GM21447 (cell line): ENCODE measurements at regions not wholly inside any gene's neighbourhood (a gene's known extent, or its start where the extent isn't known, plus 50 kb on each side); places are given as distances from the start of the nearest gene placed in this dataset.
"Not testable (repeated sequence)": the region's sequence is repeated elsewhere in the genome, so short reads cannot be mapped to it uniquely, and the experiment has no call there.

Source experiments
- ATAC-seq: cut with Tn5 transposase; IDR thresholded peaks from one replicate; pipeline ENCODE4 v1.9.1; 2021; ENCODE audit not compliant: unreplicated experiment

DNA sequence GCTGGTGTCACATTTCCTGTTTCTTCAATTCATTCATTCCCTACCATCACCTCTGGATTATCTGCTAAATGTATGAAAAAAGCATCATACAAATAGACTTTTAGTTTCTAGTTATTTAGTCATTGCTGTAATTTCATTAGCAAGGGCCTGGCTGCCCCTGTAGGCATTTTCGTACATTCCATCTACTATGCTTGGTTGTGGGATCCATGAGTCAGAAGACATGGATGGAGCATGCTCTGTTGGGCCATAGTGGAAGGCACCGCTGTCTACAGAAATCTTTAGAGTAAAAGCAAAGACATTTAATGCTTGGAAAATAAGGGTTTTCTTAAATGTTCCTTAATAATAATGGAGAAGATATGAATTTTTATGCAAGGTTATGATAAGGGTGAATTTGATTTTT, 324.8 kb upstream of the MEIS1 start:
- no peak for ATAC-seq

DNA sequence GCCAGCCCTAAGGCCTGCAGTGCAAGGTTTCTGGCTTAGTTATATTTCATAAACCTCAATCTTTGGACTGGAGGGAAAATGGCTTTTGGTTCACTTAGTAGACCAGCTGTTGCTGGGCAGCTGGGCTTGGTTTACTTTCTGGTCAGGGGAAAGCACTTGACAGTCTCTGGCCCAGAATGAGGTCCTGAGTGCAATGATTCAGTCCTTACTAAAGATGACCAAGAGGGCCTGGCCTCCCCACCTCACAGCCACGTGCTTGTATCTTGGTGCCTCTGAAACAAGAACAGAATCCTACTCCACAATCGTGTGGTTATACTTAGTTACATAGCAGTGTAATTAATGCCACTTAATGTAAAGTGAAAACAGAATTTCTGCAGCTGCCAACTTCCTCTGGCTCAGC, 325.5 kb upstream of the MEIS1 start:
- ATAC-seq, result no peak

DNA sequence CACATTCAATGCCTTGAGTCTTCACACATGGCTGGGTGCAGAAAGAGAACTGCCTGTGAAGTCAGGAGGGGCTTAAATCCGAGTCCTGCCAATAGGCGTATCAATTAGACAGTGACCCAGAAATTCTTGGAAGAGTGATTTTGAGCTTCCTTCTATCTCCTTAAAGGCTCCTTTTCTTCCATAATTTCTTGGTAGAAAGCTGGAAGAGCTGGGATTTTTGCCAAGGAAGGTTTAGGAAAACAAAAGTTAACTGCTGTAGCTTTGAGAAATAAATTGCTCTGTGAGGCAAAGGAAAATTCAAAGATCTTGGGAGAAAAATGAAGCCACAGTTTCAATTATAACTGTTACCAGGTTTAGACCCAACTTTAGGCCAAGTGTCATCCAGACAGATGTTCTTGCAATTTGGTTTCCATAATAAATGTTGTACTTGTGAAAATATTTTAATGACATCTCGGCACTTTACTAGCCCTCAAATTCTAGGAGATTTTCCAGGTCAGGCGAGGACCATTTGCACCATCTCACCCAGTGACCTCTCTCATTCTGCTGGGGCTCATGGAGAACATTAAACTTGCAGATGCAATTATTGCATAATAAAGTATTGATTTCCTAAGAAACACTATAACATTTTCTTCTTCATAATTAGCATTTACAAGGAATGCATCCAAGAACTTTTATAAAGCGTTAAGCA, 329.7 kb upstream of the MEIS1 start:
- ATAC-seq, result no peak

DNA sequence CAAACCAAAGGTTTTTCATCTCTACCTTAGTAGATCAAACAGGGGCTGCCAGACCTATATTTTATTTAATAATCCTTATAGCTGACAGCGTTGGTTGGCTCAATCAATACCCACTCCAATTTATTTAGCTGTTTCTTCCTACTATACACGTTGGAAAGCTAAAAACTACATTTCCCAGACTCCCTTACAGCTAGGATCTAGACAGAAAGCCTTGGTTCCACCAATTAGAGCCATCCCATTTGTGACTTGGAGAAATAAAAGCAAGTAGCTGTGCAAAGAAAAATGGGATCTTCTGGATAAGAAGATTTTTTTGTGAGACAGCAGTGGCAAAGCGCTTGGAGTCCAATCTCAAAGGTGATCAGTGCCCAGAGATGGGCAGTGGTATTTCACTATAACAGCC, 331.3 kb upstream of the MEIS1 start:
- ATAC-seq, result no peak

DNA sequence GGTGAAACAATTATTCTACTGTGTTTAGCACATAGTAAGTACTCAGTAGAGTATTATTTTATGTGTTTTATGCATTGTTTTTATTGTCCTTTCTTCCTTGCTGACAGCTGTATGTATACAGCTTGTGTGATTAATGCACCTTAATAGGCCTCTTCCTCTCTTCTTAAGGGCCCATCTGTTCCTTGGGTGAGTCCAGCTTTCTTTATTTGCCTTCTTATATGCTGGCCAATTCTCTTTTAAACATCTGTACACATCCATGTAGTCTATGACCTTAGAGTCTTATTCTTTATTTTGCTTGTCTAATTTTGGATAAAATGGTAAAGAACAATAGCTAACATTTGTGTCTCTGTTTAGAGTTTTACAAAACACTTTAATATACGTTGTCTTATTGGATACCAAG, 333.7 kb upstream of the MEIS1 start:
- no peak for ATAC-seq

DNA sequence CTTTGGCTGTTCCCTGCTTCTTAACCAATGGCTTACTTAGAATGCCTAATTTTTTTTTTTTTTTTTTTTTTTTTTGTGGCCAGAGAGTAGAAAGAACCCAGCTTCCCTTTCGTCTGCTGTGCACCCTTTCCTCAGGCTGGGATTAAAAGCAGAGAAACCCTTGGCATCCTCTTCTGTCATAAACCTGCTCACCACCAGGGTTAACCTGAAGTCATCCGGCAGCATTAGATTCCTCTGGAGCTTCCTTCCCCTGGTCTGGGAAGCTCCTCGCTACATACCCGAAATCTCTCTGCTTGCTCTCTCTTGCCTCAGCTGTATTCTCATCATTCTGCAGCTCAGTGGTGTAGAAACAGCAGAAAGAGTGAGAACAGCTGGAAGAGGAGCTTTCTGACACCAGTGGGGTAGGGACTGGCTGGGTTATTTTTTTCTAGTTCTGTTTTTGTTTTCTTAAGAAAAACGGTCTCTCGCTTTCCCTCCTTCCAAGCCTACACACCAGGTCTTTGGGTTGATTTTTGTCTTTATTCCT, 339.0 kb upstream of the MEIS1 start:
- no peak for ATAC-seq

DNA sequence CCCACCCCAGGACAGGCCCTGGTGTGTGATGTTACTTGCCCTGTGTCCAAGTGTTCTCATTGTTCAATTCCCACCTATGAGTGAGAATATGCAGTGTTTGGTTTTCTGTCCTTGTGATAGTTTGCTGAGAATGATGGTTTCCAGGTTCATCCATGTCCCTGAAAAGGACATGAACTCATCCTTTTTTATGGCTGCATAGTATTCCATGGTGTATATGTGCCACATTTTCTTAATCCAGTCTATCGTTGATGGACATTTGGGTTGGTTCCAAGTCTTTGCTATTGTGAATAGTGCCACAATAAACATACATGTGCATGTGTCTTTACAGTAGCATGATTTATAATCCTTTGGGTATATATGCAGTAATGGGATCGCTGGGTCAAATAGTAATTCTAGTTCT, 340.2 kb upstream of the MEIS1 start:
- not testable (repeated sequence) for ATAC-seq

DNA sequence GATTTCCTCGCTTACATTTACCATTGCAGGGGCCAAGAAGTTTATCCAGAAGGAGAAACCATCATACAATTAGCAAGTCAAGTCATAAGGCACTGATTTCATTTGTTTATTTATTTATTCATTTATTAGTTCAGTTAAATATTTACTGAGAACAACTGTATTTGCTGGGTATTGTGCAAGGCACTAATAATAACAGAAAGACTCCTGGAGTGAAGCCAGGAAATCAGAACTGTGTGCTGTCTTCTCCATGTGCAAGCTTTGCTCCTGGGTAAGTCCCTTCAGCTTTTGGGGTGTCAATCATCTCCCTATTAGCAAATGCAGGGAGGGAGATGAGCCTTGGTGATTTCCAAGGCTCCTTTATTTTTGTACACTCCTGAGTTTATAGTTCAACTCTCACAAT, 341.6 kb upstream of the MEIS1 start:
- no peak for ATAC-seq

DNA sequence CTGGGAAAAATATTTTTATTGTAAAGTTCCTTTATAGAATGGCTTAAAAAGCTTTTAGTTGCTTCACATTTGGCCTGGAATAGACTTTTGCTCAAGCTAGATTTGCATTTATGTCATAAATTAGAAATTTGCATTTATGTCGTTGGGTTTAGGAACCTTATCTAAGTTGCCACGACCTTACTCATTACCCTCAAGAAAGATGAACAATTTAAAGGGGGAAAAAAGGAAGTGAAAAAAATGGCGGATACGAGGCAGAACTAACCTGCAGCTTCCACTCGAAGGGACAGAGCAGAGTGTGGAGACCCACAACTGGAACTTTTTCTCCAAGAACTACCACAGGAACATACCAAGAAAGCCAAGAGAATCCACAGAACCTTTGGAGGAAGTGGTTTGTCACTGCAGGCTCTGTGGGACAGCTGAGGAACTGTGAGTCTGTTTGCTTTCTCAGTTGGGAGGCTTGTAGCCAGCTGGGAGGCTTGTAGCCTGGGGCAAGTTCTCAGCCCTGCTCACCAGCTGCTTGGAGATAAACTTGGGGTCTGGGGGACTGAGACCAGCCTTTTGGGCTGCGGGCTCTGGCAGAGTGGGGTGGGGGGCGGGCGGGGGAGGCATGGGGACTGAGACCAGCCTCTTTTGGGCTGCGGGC, 349.9 kb upstream of the MEIS1 start:
- no peak for ATAC-seq

DNA sequence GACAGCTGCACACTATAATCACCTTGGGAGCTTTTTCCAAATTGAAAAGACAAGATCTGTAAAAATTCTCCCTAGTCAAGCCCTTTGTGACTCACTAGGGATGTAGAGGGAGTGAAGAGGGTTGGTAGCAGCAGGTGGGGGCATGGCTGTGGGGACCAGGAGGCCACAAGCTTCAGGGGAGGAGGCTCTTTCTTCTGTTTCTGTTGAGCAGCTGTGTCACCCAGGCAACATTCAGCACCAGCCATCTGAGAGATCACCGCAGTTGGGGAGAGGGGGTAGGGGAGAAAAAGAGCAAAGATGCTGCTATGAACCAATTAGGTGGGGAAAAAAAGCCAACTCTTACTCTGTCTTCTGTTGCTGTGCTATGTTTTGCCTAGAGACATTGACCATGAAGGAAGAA, 352.3 kb upstream of the MEIS1 start:
- ATAC-seq, result no peak

DNA sequence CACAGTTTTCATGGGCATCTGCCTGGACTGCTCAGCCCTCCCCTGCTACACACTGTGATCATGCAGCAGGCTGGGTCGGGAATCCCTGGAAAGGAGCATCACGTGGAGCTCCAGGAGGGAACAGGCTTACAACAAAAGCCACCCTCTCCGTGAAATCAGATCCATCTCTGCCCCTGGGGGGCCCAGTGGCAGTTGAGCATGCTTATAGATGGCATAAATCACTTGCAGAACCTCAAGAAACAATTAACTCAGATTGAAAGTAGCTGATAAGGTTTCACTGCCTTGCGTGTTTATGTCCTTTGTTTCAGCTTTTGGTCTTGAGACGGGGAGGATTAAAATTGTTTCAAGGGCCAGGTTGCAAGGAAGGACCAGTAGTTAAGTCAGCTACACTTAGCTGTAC, 354.8 kb upstream of the MEIS1 start:
- no peak for ATAC-seq

DNA sequence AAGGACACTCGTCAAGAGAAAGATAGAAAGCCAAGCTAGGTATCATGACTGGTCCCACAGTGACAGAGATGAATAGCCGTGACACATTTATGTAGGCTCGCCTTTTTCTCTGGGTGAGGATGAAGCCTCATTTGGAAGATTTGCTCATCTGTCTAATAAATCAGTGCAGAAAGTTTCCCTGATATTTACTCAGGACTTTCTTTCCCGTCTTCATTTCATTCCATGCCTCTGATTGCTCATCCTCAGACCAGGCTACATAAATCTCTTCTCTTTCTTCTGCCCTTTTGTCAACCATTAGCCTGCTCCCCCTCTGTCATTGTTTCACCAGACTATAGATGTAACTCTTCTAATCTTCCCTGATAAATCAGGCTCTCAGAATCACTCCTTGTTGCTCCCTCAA, 361.8 kb upstream of the MEIS1 start:
- ATAC-seq, result no peak

DNA sequence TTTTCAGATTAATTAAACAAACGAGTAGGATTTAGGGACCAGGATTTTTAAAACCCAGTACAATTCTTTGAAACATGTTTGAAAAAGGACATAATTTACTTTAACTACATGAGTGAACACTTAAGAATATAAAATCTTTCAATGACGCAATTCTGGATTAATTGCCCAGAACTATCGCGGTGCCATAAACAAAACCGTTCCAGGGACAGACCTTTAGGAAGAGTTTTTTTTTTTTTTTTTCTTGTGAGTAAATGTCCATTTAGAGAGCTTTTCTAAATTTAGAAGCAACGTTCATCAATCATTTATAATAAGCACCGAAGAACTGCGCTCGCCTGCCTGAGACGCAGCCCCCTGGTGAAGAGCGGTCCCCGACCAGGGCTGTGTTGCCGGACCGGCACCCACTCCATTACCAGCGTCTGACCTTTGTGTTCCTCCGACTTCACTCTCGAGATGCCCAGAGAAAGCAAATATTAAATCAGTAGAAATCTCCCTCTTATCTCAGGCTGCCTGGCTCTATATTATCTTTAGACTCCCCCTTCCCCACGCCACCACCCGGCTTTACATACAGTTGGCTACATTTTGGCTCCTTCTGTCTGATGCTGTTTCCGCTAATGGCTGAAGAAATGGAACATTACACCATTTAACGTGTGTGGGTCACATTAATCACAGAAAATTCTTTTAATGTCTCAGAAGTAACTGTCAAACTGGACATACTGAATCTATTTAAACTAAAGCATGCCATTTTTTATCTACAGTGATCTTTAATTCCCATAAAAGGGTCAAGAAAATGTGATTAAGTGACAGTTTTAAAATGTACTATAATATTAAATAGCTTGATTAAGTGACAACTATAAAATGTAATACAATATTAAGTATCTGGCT, 364.0 kb upstream of the MEIS1 start:
- ATAC-seq, result no peak

DNA sequence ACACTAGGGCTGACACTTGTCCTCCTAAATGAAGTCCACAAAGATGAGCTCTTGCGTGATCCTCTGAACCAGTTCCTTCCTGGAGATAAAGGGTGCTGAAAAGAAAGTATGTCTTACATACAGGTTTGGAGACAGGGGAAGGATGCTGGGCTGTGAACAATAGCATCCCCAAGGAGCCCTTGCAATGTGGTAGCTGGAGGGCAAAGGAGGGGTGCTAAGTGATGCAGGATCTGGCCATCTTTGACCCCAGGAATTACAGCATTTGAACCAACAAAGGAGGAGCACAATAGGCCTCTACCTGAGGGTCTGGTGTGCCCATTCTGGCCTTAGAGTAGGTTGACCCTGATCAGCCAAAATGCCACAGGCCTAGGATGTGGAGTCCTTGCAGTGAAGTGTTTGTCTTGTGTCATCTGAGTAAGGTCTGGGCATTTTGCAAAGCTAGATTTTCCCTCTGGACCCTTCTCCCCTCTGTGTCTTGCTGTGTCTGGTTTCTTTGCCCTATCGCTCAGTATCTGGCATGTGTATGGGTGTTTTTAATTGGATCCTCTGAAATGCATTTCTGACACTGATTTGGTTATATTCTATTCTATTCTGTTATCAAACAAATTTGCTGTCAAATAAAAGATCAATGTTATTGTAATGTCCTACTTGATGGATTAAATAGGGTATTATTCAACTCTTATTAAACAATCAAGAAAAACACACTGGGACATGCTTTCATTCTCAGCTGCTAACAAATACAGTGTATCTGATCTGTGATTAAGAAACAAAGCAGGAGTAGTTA, 364.8 kb upstream of the MEIS1 start:
- ATAC-seq, result no peak

DNA sequence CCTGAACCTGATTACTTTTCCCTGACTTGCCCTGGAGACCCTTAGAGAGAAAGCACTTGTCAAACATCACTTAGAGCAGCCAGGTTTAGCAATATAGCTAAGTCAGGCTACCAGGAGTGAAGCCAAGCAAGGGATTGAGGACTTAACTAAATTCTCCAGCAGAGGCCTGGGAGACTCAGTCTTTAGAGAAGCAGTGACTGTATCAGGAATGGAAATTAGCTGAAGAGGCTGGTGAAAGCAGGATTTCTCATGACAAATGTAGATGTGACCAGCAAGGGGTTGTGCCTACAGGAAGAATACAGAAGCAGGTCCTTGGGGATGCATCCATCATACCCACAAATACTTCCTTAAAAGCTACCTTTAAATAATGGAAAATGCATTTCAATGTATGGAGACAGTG, 368.9 kb upstream of the MEIS1 start:
- ATAC-seq, result no peak

DNA sequence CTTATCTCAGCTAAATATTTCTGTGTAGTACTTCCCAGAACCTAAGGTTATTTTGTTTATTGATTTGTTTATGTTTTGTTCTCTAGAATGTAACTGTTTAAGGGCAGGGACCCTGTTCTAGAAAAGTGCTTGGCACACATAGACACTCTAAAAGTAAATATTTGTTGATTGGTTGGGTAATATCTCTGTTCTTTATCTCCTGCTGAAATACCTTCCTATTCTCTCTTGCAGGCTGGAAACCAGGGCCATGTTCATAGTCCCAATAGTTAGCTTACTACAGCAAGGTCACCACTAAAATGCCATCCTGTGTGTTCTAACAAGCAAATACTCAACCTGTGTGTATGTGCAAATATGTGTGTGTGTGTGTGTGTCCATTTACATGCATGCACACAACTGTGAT, 375.6 kb upstream of the MEIS1 start:
- ATAC-seq, result no peak

DNA sequence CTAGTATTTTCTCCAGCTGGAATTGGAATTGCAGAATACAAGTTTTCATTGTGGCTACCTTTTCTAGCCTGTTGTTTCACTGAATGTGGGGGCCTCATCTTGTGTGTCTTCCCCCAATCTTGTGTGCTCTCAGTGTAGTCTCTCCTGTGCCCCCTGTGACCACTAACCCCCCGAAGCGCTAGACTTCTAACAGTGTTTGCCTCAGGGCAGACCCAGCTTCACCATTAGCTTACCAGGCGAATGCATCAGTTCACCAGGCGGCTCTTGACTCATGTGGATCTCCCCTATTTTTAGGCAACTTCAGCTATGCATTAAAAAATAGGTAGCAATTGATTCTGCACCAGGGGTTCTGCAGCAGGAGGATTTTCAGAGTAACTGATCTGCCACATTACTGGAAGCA, 376.2 kb upstream of the MEIS1 start:
- ATAC-seq, result no peak

DNA sequence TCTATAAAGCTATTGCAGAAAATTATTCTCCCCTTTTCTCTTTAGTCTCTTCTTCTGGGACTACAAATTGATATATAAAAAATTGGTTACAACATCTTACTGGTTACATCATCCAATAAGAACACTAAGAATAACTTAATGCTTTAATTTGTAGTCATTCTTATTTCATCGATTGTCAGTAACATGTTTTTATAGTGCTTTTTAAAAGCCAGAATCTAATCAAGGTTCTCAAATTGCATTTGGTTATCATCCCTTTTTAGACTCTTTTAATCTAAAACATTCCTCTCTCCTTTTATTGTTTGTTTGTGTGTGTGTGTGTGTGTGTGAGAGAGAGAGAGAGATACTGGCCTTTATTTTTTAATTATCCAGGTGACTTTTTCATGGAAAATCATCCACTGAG, 377.1 kb upstream of the MEIS1 start:
- no peak for ATAC-seq

DNA sequence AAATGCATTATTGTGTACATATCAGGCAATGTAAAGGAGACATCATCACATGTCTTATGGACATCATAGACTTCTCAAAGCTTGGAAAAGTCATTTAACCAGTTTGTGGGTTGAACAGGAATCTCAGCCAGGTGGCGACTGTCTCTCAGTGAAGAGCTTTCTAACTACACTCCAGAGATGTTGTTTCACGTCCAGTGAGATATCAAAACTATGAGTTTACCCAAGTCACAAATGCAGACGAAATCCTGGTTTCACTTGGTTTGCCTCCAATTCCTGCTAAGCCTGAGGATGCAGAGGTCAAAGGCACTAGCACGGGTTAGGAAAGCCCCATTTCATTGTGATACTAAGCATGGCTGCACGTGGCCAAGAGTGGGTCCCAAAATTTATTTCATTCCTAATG, 384.5 kb upstream of the MEIS1 start:
- ATAC-seq, result no peak

DNA sequence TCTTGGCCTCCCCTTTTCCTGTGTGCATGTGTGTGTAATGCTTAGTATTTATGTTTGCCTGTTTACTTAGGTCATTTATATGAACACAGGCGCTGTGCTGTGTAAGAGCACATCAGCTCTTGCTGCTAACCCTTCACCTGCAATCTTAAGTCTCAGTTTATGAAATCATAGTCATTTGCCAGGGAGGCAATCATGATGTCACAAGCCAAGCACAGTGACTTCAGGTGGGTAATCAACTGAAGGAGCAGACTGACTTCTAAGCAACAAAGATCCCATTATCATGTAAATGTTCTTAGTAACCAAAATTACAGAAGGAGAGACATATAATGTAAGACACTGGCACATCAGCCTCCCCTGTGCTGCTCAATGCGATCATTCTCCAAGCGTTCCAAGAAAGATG, 386.3 kb upstream of the MEIS1 start:
- no peak for ATAC-seq
